ENCODE measurements at regions not wholly inside any gene's neighbourhood (a gene's known extent, or its start where the extent isn't known, plus 50 kb on each side); places are given as distances from the start of the nearest gene placed in this dataset.

- no peak for TF ChIP-seq CTCF (IDR thresholded peaks at IDR 0.05)
- TF ChIP-seq EP300 (IDR thresholded peaks at IDR 0.05), result no peak
These were observed 803.7 kb upstream of the TMEM132C start for GRCh38 chr12:127463237-127463636.

Measured in stomach (tissue), 4 donors.